ENCODE measurements at regions not wholly inside any gene's neighbourhood (a gene's known extent, or its start where the extent isn't known, plus 50 kb on each side); places are given as distances from the start of the nearest gene placed in this dataset.

GRCh38 chr2:236972491-236973342 lies 113.0 kb upstream of the COPS8 start:
- peak; percentile 31 for DNase-seq (ENCODE audit: low read depth)

GRCh38 chr2:236973343-236973980 lies 112.2 kb upstream of the COPS8 start:
- no peak for TF ChIP-seq CTCF (IDR thresholded peaks at IDR 0.05; ENCODE audit: low read length, missing control alignments)
- H3K4me3 ChIP-seq (replicated peaks; ENCODE audit: low read depth, low read length) = no peak overlapping the region
- DNase-seq (ENCODE audit: low read depth) = no peak

More at GRCh38 chr2:236972491-236973342, 113.0 kb upstream of the COPS8 start:
- H3K4me3 ChIP-seq (replicated peaks; ENCODE audit: low read depth, low read length) = no peak overlapping the region
- TF ChIP-seq CTCF (IDR thresholded peaks at IDR 0.05; ENCODE audit: low read length, missing control alignments) = no peak

- no peak for DNase-seq (ENCODE audit: low read depth)
- TF ChIP-seq CTCF (IDR thresholded peaks at IDR 0.05; ENCODE audit: low read length, missing control alignments) = no peak
- no peak overlapping the region for H3K4me3 ChIP-seq (replicated peaks; ENCODE audit: low read depth, low read length)
These were observed 111.5 kb upstream of the COPS8 start for GRCh38 chr2:236974148-236974547.

- DNase-seq (ENCODE audit: low read depth) = no peak
- no peak overlapping the region for H3K4me3 ChIP-seq (replicated peaks; ENCODE audit: low read depth, low read length)
- no peak for TF ChIP-seq CTCF (IDR thresholded peaks at IDR 0.05; ENCODE audit: low read length, missing control alignments)
These were observed 110.9 kb upstream of the COPS8 start for GRCh38 chr2:236974752-236975151.

- DNase-seq (ENCODE audit: low read depth) = no peak
- TF ChIP-seq CTCF (IDR thresholded peaks at IDR 0.05; ENCODE audit: low read length, missing control alignments) = no peak
- no peak overlapping the region for H3K4me3 ChIP-seq (replicated peaks; ENCODE audit: low read depth, low read length)
These were observed 109.9 kb upstream of the COPS8 start for GRCh38 chr2:236975766-236976165.

- H3K4me3 ChIP-seq (replicated peaks; ENCODE audit: low read depth, low read length) = no peak overlapping the region
- DNase-seq (ENCODE audit: low read depth) = no peak
- TF ChIP-seq CTCF (IDR thresholded peaks at IDR 0.05; ENCODE audit: low read length, missing control alignments) = no peak
These were observed 109.2 kb upstream of the COPS8 start for GRCh38 chr2:236976266-236977062.

All from fibroblast of pulmonary artery (primary cell).